ENCODE measurements at regions not wholly inside any gene's neighbourhood (a gene's known extent, or its start where the extent isn't known, plus 50 kb on each side); places are given as distances from the start of the nearest gene placed in this dataset.
A peak's percentile ranks its signal among the peaks of the same experiment; 100 is the strongest.

DNA sequence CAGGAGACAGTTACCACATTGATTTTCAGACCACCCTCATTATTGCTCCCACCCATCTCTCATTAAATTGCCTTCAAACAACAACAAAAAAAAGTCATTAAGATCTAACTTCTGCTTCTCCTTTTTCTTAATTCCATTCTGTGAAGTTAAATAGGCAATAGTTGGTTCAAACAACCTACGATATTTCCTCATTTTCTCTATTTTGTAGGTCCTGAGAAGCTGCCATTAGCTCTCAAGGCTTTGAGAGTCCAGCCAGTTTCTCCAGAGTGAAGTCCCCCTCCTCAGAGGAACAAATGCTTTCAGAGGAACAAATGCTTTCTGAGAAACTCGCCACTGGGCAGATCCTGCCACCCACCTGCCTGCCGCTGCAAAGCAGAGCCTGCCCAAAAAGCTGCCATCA is 125.6 kb downstream of the ETS2 start:
- Histone ChIP-seq H3K27ac (peak overlapping the region in 1 of 4 donors; percentile 49), H3K4me1 (no peaks in the 10 kb centered on the region), H3K27me3 (no peaks in the 10 kb centered on the region), H3K36me3 (replicated peaks in 1 of 2; ENCODE audit: insufficient read depth in 1 of 2, low read depth in 2 of 2) (no peaks in the 10 kb centered on the region), H3K9me3 (no peaks in the 10 kb centered on the region), H3K4me3 (no peak overlapping the region)
- TF ChIP-seq, protein P1, sequence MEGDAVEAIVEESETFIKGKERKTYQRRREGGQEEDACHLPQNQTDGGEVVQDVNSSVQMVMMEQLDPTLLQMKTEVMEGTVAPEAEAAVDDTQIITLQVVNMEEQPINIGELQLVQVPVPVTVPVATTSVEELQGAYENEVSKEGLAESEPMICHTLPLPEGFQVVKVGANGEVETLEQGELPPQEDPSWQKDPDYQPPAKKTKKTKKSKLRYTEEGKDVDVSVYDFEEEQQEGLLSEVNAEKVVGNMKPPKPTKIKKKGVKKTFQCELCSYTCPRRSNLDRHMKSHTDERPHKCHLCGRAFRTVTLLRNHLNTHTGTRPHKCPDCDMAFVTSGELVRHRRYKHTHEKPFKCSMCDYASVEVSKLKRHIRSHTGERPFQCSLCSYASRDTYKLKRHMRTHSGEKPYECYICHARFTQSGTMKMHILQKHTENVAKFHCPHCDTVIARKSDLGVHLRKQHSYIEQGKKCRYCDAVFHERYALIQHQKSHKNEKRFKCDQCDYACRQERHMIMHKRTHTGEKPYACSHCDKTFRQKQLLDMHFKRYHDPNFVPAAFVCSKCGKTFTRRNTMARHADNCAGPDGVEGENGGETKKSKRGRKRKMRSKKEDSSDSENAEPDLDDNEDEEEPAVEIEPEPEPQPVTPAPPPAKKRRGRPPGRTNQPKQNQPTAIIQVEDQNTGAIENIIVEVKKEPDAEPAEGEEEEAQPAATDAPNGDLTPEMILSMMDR (IDR thresholded peaks at IDR 0.05) = no peak
- TF ChIP-seq POLR2A (IDR thresholded peaks at IDR 0.05) = no peak
- intact Hi-C loops (cut with DNase I) = no loop called here
- ATAC-seq = no peak
- 78% methylated on average over 3 of the region's 3 CpGs for WGBS, 2 donors
- DNase-seq = no peak

DNA sequence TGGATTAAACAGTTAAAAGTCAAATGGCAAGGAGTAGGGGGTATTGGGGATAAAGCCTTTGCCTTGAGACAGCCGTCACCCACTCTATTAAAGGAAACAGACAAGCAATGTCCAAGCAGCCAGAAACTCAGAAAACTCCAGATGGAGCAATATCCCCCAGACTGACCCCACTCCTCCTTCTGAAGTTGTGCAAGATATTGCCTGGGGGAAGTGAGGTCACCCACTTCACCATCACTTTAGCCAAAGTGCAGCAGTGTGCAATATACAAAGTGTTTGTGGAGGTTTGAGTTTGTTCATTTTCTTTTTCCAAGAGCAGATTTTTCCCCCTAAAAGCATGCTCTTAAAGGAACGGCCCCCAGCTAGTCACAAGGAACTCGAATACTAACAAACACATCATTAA is 125.1 kb downstream of the ETS2 start:
- 38 to 49% methylated on average over 3 of the region's 3 CpGs for WGBS, 2 donors
- ATAC-seq (no peak), DNase-seq (peak in 1 of 4 donors; percentile 58)
- H3K4me1 ChIP-seq = no peaks in the 10 kb centered on the region
- no peaks in the 10 kb centered on the region for H3K27me3 ChIP-seq
- intact Hi-C loops (cut with DNase I) = no loop called here
- H3K9me3 ChIP-seq = no peaks in the 10 kb centered on the region
- peak overlapping the region in 1 of 4 donors; percentile 49 for H3K27ac ChIP-seq
- no peak overlapping the region for H3K4me3 ChIP-seq
- TF ChIP-seq, protein P1 (IDR thresholded peaks at IDR 0.05) = no peak
- no peak for TF ChIP-seq POLR2A (IDR thresholded peaks at IDR 0.05)
- no peaks in the 10 kb centered on the region for H3K36me3 ChIP-seq (replicated peaks in 1 of 2; ENCODE audit: insufficient read depth in 1 of 2, low read depth in 2 of 2)

DNA sequence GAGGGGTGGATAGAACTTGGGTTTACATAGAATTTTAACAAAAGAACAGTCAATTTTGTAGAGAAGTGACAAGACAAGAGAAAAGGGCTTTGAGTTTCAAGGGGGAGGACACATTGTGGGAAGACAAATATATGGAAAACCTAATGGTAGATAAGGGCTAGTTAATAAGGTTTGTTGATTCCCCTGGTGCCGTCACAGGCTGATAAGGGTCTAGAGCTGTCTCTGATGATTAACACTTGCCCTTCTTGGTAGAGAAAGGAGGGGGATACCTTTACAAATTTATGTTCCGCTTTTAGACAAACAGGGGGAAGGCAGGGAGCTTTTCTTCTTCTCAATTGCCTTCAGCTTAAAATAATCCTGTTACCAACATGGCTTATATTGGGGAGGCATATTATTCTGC is 124.3 kb downstream of the ETS2 start:
- TF ChIP-seq, protein P1 (IDR thresholded peaks at IDR 0.05) = no peak
- TF ChIP-seq POLR2A (IDR thresholded peaks at IDR 0.05) = no peak
- 44 to 56% methylated on average over 2 of the region's 2 CpGs for WGBS, 2 donors
- no peak for ATAC-seq
- H3K27me3 ChIP-seq = no peaks in the 10 kb centered on the region
- no peaks in the 10 kb centered on the region for H3K36me3 ChIP-seq (replicated peaks in 1 of 2; ENCODE audit: insufficient read depth in 1 of 2, low read depth in 2 of 2)
- intact Hi-C loops (cut with DNase I) = no loop called here
- no peaks in the 10 kb centered on the region for H3K9me3 ChIP-seq
- peaks cover 4% of the 10 kb centered on the region for H3K4me1 ChIP-seq
- no peak overlapping the region for H3K4me3 ChIP-seq
- H3K27ac ChIP-seq = no peak overlapping the region
- no peak for DNase-seq

DNA sequence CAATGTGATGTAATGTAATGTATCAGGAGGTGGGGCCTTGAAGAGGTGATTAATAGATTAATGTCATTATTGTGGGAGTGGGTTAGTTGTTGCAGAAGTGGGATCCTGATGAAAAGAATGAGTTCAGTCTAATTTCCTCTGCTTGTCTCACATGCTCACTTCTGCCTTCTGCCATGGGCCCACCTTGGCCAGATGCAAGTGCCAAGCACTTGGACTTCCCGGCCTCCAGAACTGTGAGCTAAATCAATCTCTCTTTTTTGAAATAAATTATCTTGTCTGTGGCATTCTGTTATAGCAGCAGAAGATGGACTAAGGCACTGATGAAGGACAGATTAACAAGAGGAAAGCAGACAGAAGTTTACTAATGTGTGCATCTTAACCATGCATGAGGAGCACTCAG is 123.9 kb downstream of the ETS2 start:
- no peak for ATAC-seq
- WGBS, 2 donors = 83 to 93% methylated on average over 1 of the region's 1 CpG
- intact Hi-C loops (cut with DNase I) = no loop called here
- H3K27me3 ChIP-seq = no peaks in the 10 kb centered on the region
- H3K9me3 ChIP-seq = no peaks in the 10 kb centered on the region
- no peak for TF ChIP-seq POLR2A (IDR thresholded peaks at IDR 0.05)
- TF ChIP-seq, protein P1 (IDR thresholded peaks at IDR 0.05) = no peak
- H3K36me3 ChIP-seq (replicated peaks in 1 of 2; ENCODE audit: insufficient read depth in 1 of 2, low read depth in 2 of 2) = no peaks in the 10 kb centered on the region
- H3K4me3 ChIP-seq = no peak overlapping the region
- no peak overlapping the region for H3K27ac ChIP-seq
- H3K4me1 ChIP-seq = peaks cover 4% of the 10 kb centered on the region
- DNase-seq = no peak

GRCh38 chr21:38929142-38929541 is 123.4 kb downstream of the ETS2 start:
- intact Hi-C loops (cut with DNase I) = no loop called here
- 71 to 100% methylated on average over 1 of the region's 1 CpG for WGBS, 2 donors

More at GRCh38 chr21:38929142-38929541, 123.4 kb downstream of the ETS2 start:
- Histone ChIP-seq H3K4me3 (no peak overlapping the region), H3K9me3 (no peaks in the 10 kb centered on the region), H3K27ac (no peak overlapping the region), H3K4me1 (peaks cover 4% of the 10 kb centered on the region), H3K27me3 (no peaks in the 10 kb centered on the region), H3K36me3 (replicated peaks in 1 of 2; ENCODE audit: insufficient read depth in 1 of 2, low read depth in 2 of 2) (no peaks in the 10 kb centered on the region)
- ATAC-seq (no peak), DNase-seq (no peak)
- TF ChIP-seq POLR2A (IDR thresholded peaks at IDR 0.05) = no peak
- TF ChIP-seq, protein P1 (IDR thresholded peaks at IDR 0.05) = no peak

Measured in body of pancreas (tissue), 4 donors.